ENCODE measurements at regions not wholly inside any gene's neighbourhood (a gene's known extent, or its start where the extent isn't known, plus 50 kb on each side); places are given as distances from the start of the nearest gene placed in this dataset.
A peak's percentile ranks its signal among the peaks of the same experiment; 100 is the strongest.

- no peaks in the 10 kb centered on the region for H3K4me1 ChIP-seq (ENCODE audit: control insufficient read depth in 1 of 2, insufficient read depth in 1 of 2, low read depth in 1 of 2, low read length in 1 of 2)
- no peaks in the 10 kb centered on the region for H3K27me3 ChIP-seq
- no peak overlapping the region for H3K27ac ChIP-seq
Observed at GRCh38 chr5:89451263-89451662, 568.3 kb upstream of the MEF2C start.

GRCh38 chr5:89450149-89450538 is 567.2 kb upstream of the MEF2C start:
- TF ChIP-seq CTCF (IDR thresholded peaks at IDR 0.05), result no peak
- H3K4me3 ChIP-seq (ENCODE audit: low read depth in 1 of 2, low read length in 1 of 2), result no peak overlapping the region
- H3K27ac ChIP-seq, result no peak overlapping the region
- H3K9me3 ChIP-seq, result no peaks in the 10 kb centered on the region
- no peaks in the 10 kb centered on the region for H3K36me3 ChIP-seq
- H3K27me3 ChIP-seq, result no peaks in the 10 kb centered on the region
- peaks cover under 1 to 6% of the 10 kb centered on the region in 2 experiments for H3K4me1 ChIP-seq (ENCODE audit: control insufficient read depth in 1 of 2, insufficient read depth in 1 of 2, low read depth in 1 of 2, low read length in 1 of 2)

More at GRCh38 chr5:89451263-89451662, 568.3 kb upstream of the MEF2C start:
- no peak for TF ChIP-seq CTCF (IDR thresholded peaks at IDR 0.05)
- H3K4me3 ChIP-seq (ENCODE audit: low read depth in 1 of 2, low read length in 1 of 2), result no peak overlapping the region
- H3K9me3 ChIP-seq, result no peaks in the 10 kb centered on the region
- H3K36me3 ChIP-seq, result no peaks in the 10 kb centered on the region

- no peaks in the 10 kb centered on the region for H3K27me3 ChIP-seq
- no peaks in the 10 kb centered on the region for H3K9me3 ChIP-seq
- H3K36me3 ChIP-seq, result no peaks in the 10 kb centered on the region
- no peak overlapping the region for H3K27ac ChIP-seq
- H3K4me3 ChIP-seq (ENCODE audit: low read depth in 1 of 2, low read length in 1 of 2), result no peak overlapping the region
- peaks cover 7 to 12% of the 10 kb centered on the region in 2 experiments for H3K4me1 ChIP-seq (ENCODE audit: control insufficient read depth in 1 of 2, insufficient read depth in 1 of 2, low read depth in 1 of 2, low read length in 1 of 2)
- TF ChIP-seq CTCF (IDR thresholded peaks at IDR 0.05), result no peak
Observed at GRCh38 chr5:89449392-89450148, 566.6 kb upstream of the MEF2C start.

DNA sequence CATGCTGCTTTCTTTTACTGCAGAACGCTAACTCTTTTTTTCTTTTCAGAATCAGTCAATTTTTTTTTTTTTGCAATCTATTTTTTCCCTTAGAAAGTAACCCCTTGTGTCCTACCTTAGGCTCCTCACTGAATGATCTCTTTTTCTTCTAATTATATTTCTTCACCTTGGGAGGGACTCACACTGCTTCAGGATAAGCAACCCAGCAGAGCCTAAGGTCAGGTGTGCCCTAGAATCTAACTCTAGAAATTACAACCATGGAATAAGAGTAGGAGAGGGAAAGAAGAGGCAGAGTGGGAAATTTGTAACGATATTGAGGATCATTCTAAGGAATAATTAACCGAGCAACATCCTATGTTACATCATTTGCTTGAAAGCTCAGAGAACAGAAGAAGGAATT is 564.0 kb upstream of the MEF2C start:
- Histone ChIP-seq H3K4me3 (ENCODE audit: low read depth in 1 of 2, low read length in 1 of 2) (no peak overlapping the region), H3K36me3 (no peaks in the 10 kb centered on the region), H3K27me3 (no peaks in the 10 kb centered on the region), H3K9me3 (no peaks in the 10 kb centered on the region), H3K27ac (no peak overlapping the region), H3K4me1 (ENCODE audit: control insufficient read depth in 1 of 2, insufficient read depth in 1 of 2, low read depth in 1 of 2, low read length in 1 of 2) (peaks cover 27 to 37% of the 10 kb centered on the region in 2 experiments)
- TF ChIP-seq CTCF (IDR thresholded peaks at IDR 0.05), result no peak

- peak overlapping the region; percentile 79 for H3K27ac ChIP-seq
- H3K4me1 ChIP-seq (ENCODE audit: control insufficient read depth in 1 of 2, insufficient read depth in 1 of 2, low read depth in 1 of 2, low read length in 1 of 2), result peaks cover 30 to 42% of the 10 kb centered on the region in 2 experiments
- no peaks in the 10 kb centered on the region for H3K27me3 ChIP-seq
- no peaks in the 10 kb centered on the region for H3K9me3 ChIP-seq
- no peaks in the 10 kb centered on the region for H3K36me3 ChIP-seq
- H3K4me3 ChIP-seq (ENCODE audit: low read depth in 1 of 2, low read length in 1 of 2), result no peak overlapping the region
- TF ChIP-seq CTCF (IDR thresholded peaks at IDR 0.05), result no peak
Observed at GRCh38 chr5:89445106-89445745, 562.2 kb upstream of the MEF2C start.

Measured in neutrophil (primary cell).